ENCODE measurements at regions not wholly inside any gene's neighbourhood (a gene's known extent, or its start where the extent isn't known, plus 50 kb on each side); places are given as distances from the start of the nearest gene placed in this dataset.
A peak's percentile ranks its signal among the peaks of the same experiment; 100 is the strongest.
"Not testable (repeated sequence)": the region's sequence is repeated elsewhere in the genome, so short reads cannot be mapped to it uniquely, and the experiment has no call there.

DNA sequence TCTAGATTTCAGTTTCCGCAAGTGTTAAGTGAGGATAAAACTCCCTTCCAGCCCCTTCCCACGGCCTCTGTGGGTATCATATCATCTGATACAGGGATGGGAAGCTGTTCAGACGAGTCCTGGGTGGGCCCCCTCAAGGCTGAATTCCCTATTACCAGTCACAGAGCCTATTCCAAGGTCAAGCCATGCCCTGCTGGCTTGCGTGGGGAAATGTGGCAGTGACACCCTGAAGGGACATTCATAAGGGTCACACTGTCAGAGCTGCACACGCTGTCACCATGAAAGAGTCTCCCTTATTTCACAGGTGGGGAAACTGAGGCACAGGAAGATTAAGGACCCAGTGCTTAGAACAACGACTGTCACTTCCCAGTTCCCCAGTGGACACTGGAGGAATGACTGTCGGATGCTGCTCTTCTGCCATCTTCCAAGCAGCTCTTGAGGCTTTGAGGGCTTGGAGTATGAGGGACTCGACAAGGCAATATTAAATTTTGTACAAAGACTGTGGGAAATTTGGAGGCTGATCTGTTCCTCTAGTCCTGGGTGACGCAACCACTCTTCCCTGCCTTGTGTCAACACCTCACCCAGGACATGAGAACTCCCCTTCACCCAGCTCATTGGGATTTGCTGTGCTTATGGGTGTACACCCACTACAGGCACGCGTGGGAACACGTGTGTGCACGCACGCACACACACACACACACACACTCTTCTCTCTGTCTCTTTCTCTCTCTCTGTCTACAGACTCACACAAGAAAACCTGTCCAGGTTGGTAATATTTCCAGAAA, 386.0 kb downstream of the RPS24 start:
- no peaks in the 10 kb centered on the region for H3K79me2 ChIP-seq (ENCODE audit: low read length)
- H3K4me1 ChIP-seq (ENCODE audit: insufficient read depth, low read length) = peaks cover 22% of the 10 kb centered on the region
- H3K9me2 ChIP-seq (replicated peaks; ENCODE audit: low read length) = peaks cover 12% of the 10 kb centered on the region
- no peaks in the 10 kb centered on the region for H3F3A ChIP-seq (ENCODE audit: low read length, unreplicated experiment)
- no TSS peak for BruUV-seq (replicated peaks)
- ATAC-seq = no peak
- intact Hi-C loops (cut with micrococcal nuclease) = loop anchor here (5.0 kb wide), 1 partner anchor 117 kb away; no protein-coding TSS in a partner anchor
- no peak overlapping the region for H3K4me3 ChIP-seq (ENCODE audit: low read length)
- H3K4me2 ChIP-seq (ENCODE audit: low read length) = no peak overlapping the region
- H3K9ac ChIP-seq (ENCODE audit: low read length) = no peak overlapping the region
- CTCF ChIA-PET = no interaction called here
- TF ChIP-seq CTCF (conservative IDR thresholded peaks at IDR 0.05; ENCODE audit: low read depth, low read length) (peak; percentile 36; the same call in 1 of the 2 replicates), EZH2 (IDR thresholded peaks at IDR 0.05; ENCODE audit: low read length, unreplicated experiment) (no peak)
- H3K27me3 ChIP-seq (ENCODE audit: low read length) = no peaks in the 10 kb centered on the region
- H3K36me3 ChIP-seq (ENCODE audit: low read depth, low read length) = no peaks in the 10 kb centered on the region
- H3K27ac ChIP-seq (ENCODE audit: low read length) = no peak overlapping the region
- H3K9me3 ChIP-seq (ENCODE audit: low read length) = no peaks in the 10 kb centered on the region
- H2AFZ ChIP-seq (ENCODE audit: low read length) = no peak overlapping the region
- peak; percentile 36 for DNase-seq
- no peaks in the 10 kb centered on the region for H4K20me1 ChIP-seq (ENCODE audit: low read length)
- POLR2A ChIA-PET (ENCODE audit: unreplicated experiment) = no interaction called here

- peaks cover 13% of the 10 kb centered on the region for H3K4me1 ChIP-seq (ENCODE audit: insufficient read depth, low read length)
- no peak overlapping the region for H3K4me2 ChIP-seq (ENCODE audit: low read length)
- no peaks in the 10 kb centered on the region for H3K36me3 ChIP-seq (ENCODE audit: low read depth, low read length)
- no peak for TF ChIP-seq EZH2phosphoT487 (IDR thresholded peaks at IDR 0.05; ENCODE audit: borderline replicate concordance, low read length)
- no peak for TF ChIP-seq CTCF (conservative IDR thresholded peaks at IDR 0.05; ENCODE audit: low read depth, low read length)
- TF ChIP-seq EZH2 (IDR thresholded peaks at IDR 0.05; ENCODE audit: low read length, unreplicated experiment) = no peak
- H3K9me3 ChIP-seq (ENCODE audit: low read length) = no peaks in the 10 kb centered on the region
- no peak overlapping the region for H2AFZ ChIP-seq (ENCODE audit: low read length)
- H3K79me2 ChIP-seq (ENCODE audit: low read length) = no peaks in the 10 kb centered on the region
- CTCF ChIA-PET = no interaction called here
- H3K9me2 ChIP-seq (replicated peaks; ENCODE audit: low read length) = no peaks in the 10 kb centered on the region
- DNase-seq = no peak
- no peak overlapping the region for H3K4me3 ChIP-seq (ENCODE audit: low read length)
- no peaks in the 10 kb centered on the region for H3F3A ChIP-seq (ENCODE audit: low read length, unreplicated experiment)
- no peak overlapping the region for H3K9ac ChIP-seq (ENCODE audit: low read length)
- POLR2A ChIA-PET (ENCODE audit: unreplicated experiment) = no interaction called here
- ATAC-seq = no peak
- peaks cover 1% of the 10 kb centered on the region; the same call in 1 of the 2 replicates for H3K27me3 ChIP-seq (ENCODE audit: low read length)
- no TSS peak for BruUV-seq (replicated peaks)
- H3K27ac ChIP-seq (ENCODE audit: low read length) = no peak overlapping the region
- intact Hi-C loops (cut with micrococcal nuclease) = no loop called here
- H4K20me1 ChIP-seq (ENCODE audit: low read length) = no peaks in the 10 kb centered on the region
Measured at GRCh38 chr10:78420946-78421735, 387.5 kb downstream of the RPS24 start.

- ATAC-seq; H3F3A ChIP-seq (ENCODE audit: low read length, unreplicated experiment); H2AFZ ChIP-seq (ENCODE audit: low read length); H3K79me2 ChIP-seq (ENCODE audit: low read length); H3K9ac ChIP-seq (ENCODE audit: low read length); H3K4me1 ChIP-seq (ENCODE audit: insufficient read depth, low read length); POLR2A ChIA-PET (ENCODE audit: unreplicated experiment); H3K4me3 ChIP-seq (ENCODE audit: low read length); BruUV-seq (replicated peaks); H3K27ac ChIP-seq (ENCODE audit: low read length); H4K20me1 ChIP-seq (ENCODE audit: low read length); H3K9me3 ChIP-seq (ENCODE audit: low read length); H3K4me2 ChIP-seq (ENCODE audit: low read length); DNase-seq; CTCF ChIA-PET; H3K36me3 ChIP-seq (ENCODE audit: low read depth, low read length); H3K9me2 ChIP-seq (replicated peaks; ENCODE audit: low read length): not testable (repeated sequence)
- H3K27me3 ChIP-seq (ENCODE audit: low read length) = peaks cover 28% of the 10 kb centered on the region
- intact Hi-C loops (cut with micrococcal nuclease) = loop anchor here (1.0 to 2.0 kb wide), 4 partner anchors 97 to 771 kb away; no protein-coding TSS in a partner anchor
Measured at GRCh38 chr10:78424050-78424449, 390.4 kb downstream of the RPS24 start.

Measured in PC-3 (cell line).